ENCODE measurements at regions not wholly inside any gene's neighbourhood (a gene's known extent, or its start where the extent isn't known, plus 50 kb on each side); places are given as distances from the start of the nearest gene placed in this dataset.

- no peak for TF ChIP-seq CTCF (IDR thresholded peaks at IDR 0.05)
- no peak for TF ChIP-seq ZFX (IDR thresholded peaks at IDR 0.05; ENCODE audit: borderline replicate concordance)
Measured at GRCh38 chr5:168096525-168096924, 194.9 kb upstream of the WWC1 start.
